SK-N-SH (cell line): ENCODE measurements at regions not wholly inside any gene's neighbourhood (a gene's known extent, or its start where the extent isn't known, plus 50 kb on each side); places are given as distances from the start of the nearest gene placed in this dataset.

ENCODE experiments used
- CTCF ChIA-PET: fragments of 300-600, 350-600 bp; formaldehyde crosslinking; extraction: SDS; loops from one replicate; lab custom pipeline; 2021; lab: Yijun Ruan, JAX
- POLR2A ChIA-PET: fragments of 350-600 bp; sonication (Branson Sonifier 250); formaldehyde crosslinking; extraction: SDS; loops from one replicate; lab custom pipeline; 2020; ENCODE audit warnings: antibody characterized with exemption, inconsistent platforms; lab: Yijun Ruan, JAX
- DNase-seq: peaks from one replicate; pipeline ENCODE4 v3.0.0; 2012
- H2AFZ ChIP-seq: fragments of 200-600 bp; sonication (generic); 2 replicates; pipeline ENCODE4 v1.8.1; 2016; ENCODE audit warnings: antibody characterized with exemption, mild to moderate bottlenecking, low read depth
- H3F3A ChIP-seq: fragments of 200-600 bp; sonication (generic); replicated peaks from 2 replicates; pipeline ENCODE3; 2016; ENCODE audit warnings: antibody characterized with exemption, mild to moderate bottlenecking; ENCODE audit not compliant: insufficient read depth
- H3K27ac ChIP-seq, 2 experiments: fragments of 200-500 bp in 1 of 2; fragments of 200-600 bp in 1 of 2; sonication (Bioruptor generic) in 1 of 2; sonication (generic), shearing (Covaris generic) in 1 of 2; 2 replicates each; pipeline versions ENCODE4 v1.5.1 to v1.6.1; 2014 to 2016; ENCODE audit warnings: low read depth in 2 of 2, inconsistent platforms in 1 of 2, low read length in 1 of 2, mild to moderate bottlenecking in 1 of 2, mixed read lengths in 1 of 2
- H3K27me3 ChIP-seq: fragments of 200-600 bp; sonication (generic), shearing (Covaris generic); 2 replicates; pipeline ENCODE4 v1.6.1; 2016; ENCODE audit warnings: mixed run types; ENCODE audit not compliant: insufficient read depth
- H3K36me3 ChIP-seq, 2 experiments: fragments of 200-500 bp in 1 of 2; fragments of 200-600 bp in 1 of 2; sonication (Bioruptor generic) in 1 of 2; sonication (generic) in 1 of 2; replicated peaks in 1 of 2; 2 replicates each; pipeline versions ENCODE3 to v1.5.1; 2014 to 2016; ENCODE audit warnings: low read length in 1 of 2, mild to moderate bottlenecking in 1 of 2; ENCODE audit not compliant: insufficient read depth in 2 of 2, control insufficient read depth in 1 of 2
- H3K4me1 ChIP-seq, 2 experiments: fragments of 200-500 bp in 1 of 2; fragments of 200-600 bp in 1 of 2; sonication (Bioruptor generic) in 1 of 2; sonication (generic), shearing (Covaris generic) in 1 of 2; 2 replicates each; pipeline versions ENCODE4 v1.5.1 to v1.6.1; 2014 to 2016; ENCODE audit warnings: low read depth in 1 of 2, low read length in 1 of 2, mixed run types in 1 of 2; ENCODE audit not compliant: insufficient read depth in 2 of 2, control insufficient read depth in 1 of 2
- H3K4me2 ChIP-seq: fragments of 200-600 bp; sonication (generic), shearing (Covaris generic); 2 replicates; pipeline ENCODE4 v1.6.1; 2017; ENCODE audit warnings: mixed run types
- H3K4me3 ChIP-seq, 2 experiments: fragments of 200-500 bp in 1 of 2; fragments of 200-600 bp in 1 of 2; sonication (Bioruptor generic) in 1 of 2; sonication (generic), shearing (Covaris generic) in 1 of 2; 2 replicates each; pipeline versions ENCODE4 v1.5.1 to v1.8.1; 2014 to 2016; ENCODE audit warnings: low read depth in 2 of 2, inconsistent platforms in 1 of 2, low read length in 1 of 2, mild to moderate bottlenecking in 1 of 2, mixed read lengths in 1 of 2, moderate library complexity in 1 of 2
- H3K79me2 ChIP-seq: fragments of 200-600 bp; sonication (generic); 2 replicates; pipeline ENCODE4 v1.8.1; 2017; ENCODE audit warnings: mild to moderate bottlenecking; ENCODE audit not compliant: insufficient read depth
- H3K9ac ChIP-seq: fragments of 200-600 bp; sonication (generic); 2 replicates; pipeline ENCODE4 v1.6.1; 2017; ENCODE audit warnings: mixed run types
- H3K9me2 ChIP-seq: fragments of 200-600 bp; sonication (generic); 2 replicates; pipeline ENCODE4 v1.6.1; 2017; ENCODE audit warnings: mixed run types
- H3K9me3 ChIP-seq: fragments of 200-600 bp; sonication (generic); 2 replicates; pipeline ENCODE4 v1.6.1; 2017; ENCODE audit warnings: mixed run types, mild to moderate bottlenecking, moderate library complexity
- H4K20me1 ChIP-seq: fragments of 200-600 bp; sonication (generic); 2 replicates; pipeline ENCODE4 v1.6.1; 2017; ENCODE audit warnings: mild to moderate bottlenecking, mixed run types; ENCODE audit not compliant: insufficient read depth
- EP300 ChIP-seq, 2 experiments: IDR thresholded peaks; 2 replicates each; pipeline versions ENCODE4 v1.4.0 to v1.6.1; 2012; ENCODE audit warnings: borderline replicate concordance in 1 of 2, low read depth in 1 of 2, low read length in 1 of 2
- EZH2phosphoT487 ChIP-seq: fragments of 200-600 bp; sonication (generic); IDR thresholded peaks from 2 replicates; pipeline ENCODE4 v1.6.1; 2017; ENCODE audit warnings: low read depth, mixed run types, mild to moderate bottlenecking, antibody characterized with exemption, moderate library complexity, borderline replicate concordance
- FOSL2 ChIP-seq: IDR thresholded peaks from 2 replicates; pipeline ENCODE4 v1.4.0; 2012; ENCODE audit warnings: low read depth, mild to moderate bottlenecking, moderate library complexity, borderline replicate concordance
- FOXJ3 ChIP-seq: sonication (generic); formaldehyde crosslinking; IDR thresholded peaks from 2 replicates; pipeline ENCODE4 v1.5.1; 2020; ENCODE audit warnings: mild to moderate bottlenecking, missing genetic modification reagents
- GATA2 ChIP-seq: sonication (generic); formaldehyde crosslinking; IDR thresholded peaks from 2 replicates; pipeline ENCODE4 v1.5.0; 2020; ENCODE audit warnings: mild to moderate bottlenecking, missing genetic modification reagents
- MXI1 ChIP-seq: IDR thresholded peaks from 2 replicates; pipeline ENCODE4 v1.6.1; 2012; ENCODE audit warnings: mild to moderate bottlenecking, low read depth, low read length, improper control_type of control experiment
- NRF1 ChIP-seq: IDR thresholded peaks from 2 replicates; pipeline ENCODE4 v1.6.1; 2012; ENCODE audit warnings: low read depth, mild to moderate bottlenecking, low read length
- POLR2AphosphoS5 ChIP-seq: IDR thresholded peaks from 2 replicates; pipeline ENCODE4 v1.6.1; 2012; ENCODE audit warnings: low read depth, low read length
- RAD21 ChIP-seq: IDR thresholded peaks from 2 replicates; pipeline ENCODE4 v1.6.1; 2012; ENCODE audit warnings: mild to moderate bottlenecking, low read length
- SIN3A ChIP-seq: IDR thresholded peaks from 2 replicates; pipeline ENCODE4 v1.6.1; 2012; ENCODE audit warnings: low read depth, mild to moderate bottlenecking, low read length, moderate library complexity, borderline replicate concordance
- TAF1 ChIP-seq: IDR thresholded peaks from 2 replicates; pipeline ENCODE4 v1.6.1; 2012; ENCODE audit warnings: low read depth, mild to moderate bottlenecking, low read length, moderate library complexity, borderline replicate concordance
- TEAD4 ChIP-seq: IDR thresholded peaks from 2 replicates; pipeline ENCODE4 v1.4.0; 2012; ENCODE audit warnings: mild to moderate bottlenecking, borderline replicate concordance; ENCODE audit not compliant: insufficient read depth
- WGBS: methylation state at CpG from one replicate; pipeline ENCODE4 v1.1.6; 2017; ENCODE audit warnings: low lambda C conversion rate; 5-methylcytosine and 5-hydroxymethylcytosine counted together
- TF ChIP-seq, protein P1 (sequence below): IDR thresholded peaks from 2 replicates; pipeline ENCODE4 v1.4.0; 2012; ENCODE audit warnings: low read depth, borderline replicate concordance
- TF ChIP-seq, protein P2 (sequence below): fragments of 150-350 bp; IDR thresholded peaks from 2 replicates; pipeline ENCODE4 v1.6.1; 2017; ENCODE audit warnings: antibody characterized with exemption, low read length, low read depth, borderline replicate concordance
- TF ChIP-seq, protein P3 (sequence below): fragments of 200-600 bp; sonication (generic); IDR thresholded peaks from 2 replicates; pipeline ENCODE4 v1.6.1; 2017; ENCODE audit warnings: antibody characterized with exemption, mild to moderate bottlenecking, moderate library complexity

DNA sequence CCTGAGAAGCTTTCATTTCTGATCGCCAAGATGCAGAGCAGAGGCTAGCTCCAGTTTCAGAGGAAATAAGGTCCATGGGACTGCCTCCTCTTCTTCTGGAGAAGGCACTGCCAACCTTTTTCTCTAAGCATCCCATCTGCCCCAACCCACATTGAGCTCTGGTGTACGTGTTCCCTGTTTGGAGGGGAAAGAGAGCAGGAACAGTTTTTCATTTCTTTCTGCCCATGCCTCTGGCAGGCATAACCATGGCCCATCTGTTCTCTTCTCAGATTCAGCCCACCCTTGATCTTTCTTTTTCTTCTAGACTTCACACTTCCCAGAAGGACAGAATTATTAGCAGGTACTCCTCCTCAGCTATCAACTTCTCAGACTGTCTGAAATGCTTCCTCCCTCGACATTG, 1110.3 kb upstream of the KLHL29 start:
- Histone ChIP-seq H3K9me2 (no peaks in the 10 kb centered on the region), H3K36me3 (no peaks in the 10 kb centered on the region), H3K27me3 (no peaks in the 10 kb centered on the region), H3K9ac (no peak overlapping the region), H3K4me1 (peaks cover 0 to under 1% of the 10 kb centered on the region in 2 experiments; a peak in 1 of 4 replicates), H3K9me3 (peaks cover 3% of the 10 kb centered on the region; the same call in 1 of the 2 replicates), H2AFZ (no peak overlapping the region), H3F3A (no peaks in the 10 kb centered on the region)
- CTCF ChIA-PET: no interaction called here
- TF ChIP-seq POLR2AphosphoS5: no peak
- TF ChIP-seq, all 33 proteins: peak for 0
- no peak overlapping the region for H3K4me2 ChIP-seq
- DNase-seq: no peak
- POLR2A ChIA-PET: no interaction called here
- 27% methylated on average over 3 of the region's 3 CpGs for WGBS
- no peak overlapping the region for H3K27ac ChIP-seq
- no peaks in the 10 kb centered on the region for H3K79me2 ChIP-seq
- no peak overlapping the region for H3K4me3 ChIP-seq
- H4K20me1 ChIP-seq: no peaks in the 10 kb centered on the region

DNA sequence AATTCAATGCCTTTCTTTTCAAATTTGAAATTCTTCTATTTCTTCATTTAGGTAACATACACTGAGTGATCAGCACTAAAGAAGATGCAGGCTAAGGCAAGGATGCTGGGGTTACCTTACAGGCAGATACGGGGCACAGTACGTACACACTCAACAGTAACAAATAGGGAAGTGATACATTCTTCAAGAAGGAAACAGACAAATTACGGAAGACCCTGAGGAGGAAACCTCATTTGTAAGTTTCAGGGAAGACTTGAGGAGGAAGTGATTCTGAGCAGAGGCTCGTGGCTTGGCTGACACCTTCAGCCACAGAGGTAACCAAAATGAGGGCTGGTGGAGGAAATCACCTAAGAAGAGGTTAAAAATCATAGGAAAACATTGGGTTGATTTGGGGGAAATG, 1108.3 kb upstream of the KLHL29 start:
- Histone ChIP-seq H3K9me3 (no peaks in the 10 kb centered on the region; the same call in 1 of the 2 replicates), H3K9ac (no peak overlapping the region), H3K27ac (no peak overlapping the region), H4K20me1 (no peaks in the 10 kb centered on the region), H3K79me2 (no peaks in the 10 kb centered on the region), H3K4me2 (no peak overlapping the region), H2AFZ (no peak overlapping the region), H3K4me3 (no peak overlapping the region), H3K27me3 (no peaks in the 10 kb centered on the region), H3K4me1 (peaks cover 0 to 12% of the 10 kb centered on the region in 2 experiments; a peak in 2 of 4 replicates), H3K36me3 (no peaks in the 10 kb centered on the region), H3K9me2 (no peaks in the 10 kb centered on the region), H3F3A (no peaks in the 10 kb centered on the region)
- WGBS: 31% methylated on average over 4 of the region's 4 CpGs
- CTCF ChIA-PET: interaction anchor here (1.5 kb wide), 1 partner anchor 13 kb away, joined by 5 read pairs; no protein-coding TSS in a partner anchor
- no peak for DNase-seq
- POLR2A ChIA-PET: no interaction called here
- TF ChIP-seq FOXJ3 (CRISPR knock-in tag): no peak
- TF ChIP-seq, protein P1, sequence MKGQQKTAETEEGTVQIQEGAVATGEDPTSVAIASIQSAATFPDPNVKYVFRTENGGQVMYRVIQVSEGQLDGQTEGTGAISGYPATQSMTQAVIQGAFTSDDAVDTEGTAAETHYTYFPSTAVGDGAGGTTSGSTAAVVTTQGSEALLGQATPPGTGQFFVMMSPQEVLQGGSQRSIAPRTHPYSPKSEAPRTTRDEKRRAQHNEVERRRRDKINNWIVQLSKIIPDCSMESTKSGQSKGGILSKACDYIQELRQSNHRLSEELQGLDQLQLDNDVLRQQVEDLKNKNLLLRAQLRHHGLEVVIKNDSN: no peak
- TF ChIP-seq EZH2phosphoT487: no peak
- TF ChIP-seq TAF1: no peak
- TF ChIP-seq GATA2 (CRISPR knock-in tag): no peak
- no peak for TF ChIP-seq EP300 (IDR thresholded peaks at IDR 0.05; ENCODE audit: borderline replicate concordance in 1 of 2, low read depth in 1 of 2, low read length in 1 of 2)
- no peak for TF ChIP-seq TEAD4
- no peak for TF ChIP-seq NRF1
- TF ChIP-seq FOSL2: no peak
- TF ChIP-seq MXI1: no peak
- TF ChIP-seq, protein P2, sequence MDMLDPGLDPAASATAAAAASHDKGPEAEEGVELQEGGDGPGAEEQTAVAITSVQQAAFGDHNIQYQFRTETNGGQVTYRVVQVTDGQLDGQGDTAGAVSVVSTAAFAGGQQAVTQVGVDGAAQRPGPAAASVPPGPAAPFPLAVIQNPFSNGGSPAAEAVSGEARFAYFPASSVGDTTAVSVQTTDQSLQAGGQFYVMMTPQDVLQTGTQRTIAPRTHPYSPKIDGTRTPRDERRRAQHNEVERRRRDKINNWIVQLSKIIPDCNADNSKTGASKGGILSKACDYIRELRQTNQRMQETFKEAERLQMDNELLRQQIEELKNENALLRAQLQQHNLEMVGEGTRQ: no peak
- TF ChIP-seq, protein P3, sequence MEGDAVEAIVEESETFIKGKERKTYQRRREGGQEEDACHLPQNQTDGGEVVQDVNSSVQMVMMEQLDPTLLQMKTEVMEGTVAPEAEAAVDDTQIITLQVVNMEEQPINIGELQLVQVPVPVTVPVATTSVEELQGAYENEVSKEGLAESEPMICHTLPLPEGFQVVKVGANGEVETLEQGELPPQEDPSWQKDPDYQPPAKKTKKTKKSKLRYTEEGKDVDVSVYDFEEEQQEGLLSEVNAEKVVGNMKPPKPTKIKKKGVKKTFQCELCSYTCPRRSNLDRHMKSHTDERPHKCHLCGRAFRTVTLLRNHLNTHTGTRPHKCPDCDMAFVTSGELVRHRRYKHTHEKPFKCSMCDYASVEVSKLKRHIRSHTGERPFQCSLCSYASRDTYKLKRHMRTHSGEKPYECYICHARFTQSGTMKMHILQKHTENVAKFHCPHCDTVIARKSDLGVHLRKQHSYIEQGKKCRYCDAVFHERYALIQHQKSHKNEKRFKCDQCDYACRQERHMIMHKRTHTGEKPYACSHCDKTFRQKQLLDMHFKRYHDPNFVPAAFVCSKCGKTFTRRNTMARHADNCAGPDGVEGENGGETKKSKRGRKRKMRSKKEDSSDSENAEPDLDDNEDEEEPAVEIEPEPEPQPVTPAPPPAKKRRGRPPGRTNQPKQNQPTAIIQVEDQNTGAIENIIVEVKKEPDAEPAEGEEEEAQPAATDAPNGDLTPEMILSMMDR: no peak
- no peak for TF ChIP-seq SIN3A
- TF ChIP-seq RAD21: no peak
